HCT116 (cell line): ENCODE measurements at regions not wholly inside any gene's neighbourhood (a gene's known extent, or its start where the extent isn't known, plus 50 kb on each side); places are given as distances from the start of the nearest gene placed in this dataset.
"Not testable (repeated sequence)": the region's sequence is repeated elsewhere in the genome, so short reads cannot be mapped to it uniquely, and the experiment has no call there.

Source experiments
- ATAC-seq: fragments of 200-7000 bp; cut with Tn5 transposase; 2 replicates; pipeline ENCODE4 v1.9.1; 2020; ENCODE audit warnings: mild to moderate bottlenecking, moderate library complexity
- BruUV-seq: library from RNA; stranded (reverse); fragments of 400-500 nt; replicated peaks from 2 replicates; lab custom pipeline; 2021; lab: Mats Ljungman, UMichigan
- CTCF ChIA-PET: fragments of 300-600 bp; sonication (Branson Sonifier 250); formaldehyde crosslinking; loops from one replicate; lab custom pipeline; 2021; ENCODE audit warnings: antibody characterized with exemption; lab: Charles Lee
- POLR2A ChIA-PET: fragments of 300-600, 350-600 bp; sonication (Branson Sonifier 250); formaldehyde crosslinking; loops from one replicate; lab custom pipeline; 2021; ENCODE audit warnings: antibody characterized with exemption; lab: Charles Lee
- RAD21 ChIA-PET, 2 experiments: fragments of 300-600 bp; sonication (Branson Sonifier 250); formaldehyde crosslinking; loops; one replicate each; lab custom pipeline; 2023; ENCODE audit warnings: low total read pairs in 2 of 2; ENCODE audit not compliant: uncharacterized antibody in 2 of 2, unreplicated experiment in 2 of 2, low non-redundant PET in 1 of 2; lab: Charles Lee
- DNase-seq: peaks from one replicate; pipeline ENCODE4 v3.0.0-alpha.2; 2010; ENCODE audit warnings: low read depth, low spot score
- H2AFZ ChIP-seq: fragments of 200-600 bp; shearing (Covaris generic), sonication (generic); 2 replicates; pipeline ENCODE4 v1.6.1; 2017; ENCODE audit warnings: low read depth, mixed run types, mixed read lengths, antibody characterized with exemption, low read length; ENCODE audit not compliant: poor library complexity, severe bottlenecking
- H3K27ac ChIP-seq: 2 replicates; pipeline ENCODE4 v1.5.1; 2012; ENCODE audit warnings: low read depth, low read length
- H3K27me3 ChIP-seq: fragments of 200-600 bp; sonication (generic); 2 replicates; pipeline ENCODE4 v1.6.1; 2016; ENCODE audit warnings: mixed run types, low read length, mixed read lengths; ENCODE audit not compliant: insufficient read depth
- H3K36me3 ChIP-seq, 2 experiments: fragments of 200-500 bp in 1 of 2; fragments of 200-600 bp in 1 of 2; sonication (Bioruptor generic) in 1 of 2; sonication (generic) in 1 of 2; 2 replicates each; pipeline versions ENCODE4 v1.5.1 to v1.6.1; 2014 to 2016; ENCODE audit warnings: low read length in 2 of 2, inconsistent platforms in 1 of 2, mixed read lengths in 1 of 2, mixed run types in 1 of 2; ENCODE audit not compliant: insufficient read depth in 2 of 2, control insufficient read depth in 1 of 2
- H3K4me1 ChIP-seq, 2 experiments: fragments of 200-600 bp in 1 of 2; sonication (generic) in 1 of 2; 2 replicates each; pipeline versions ENCODE4 v1.5.1 to v1.6.1; 2012 to 2017; ENCODE audit warnings: low read length in 2 of 2, inconsistent platforms in 1 of 2, mild to moderate bottlenecking in 1 of 2, mixed read lengths in 1 of 2, mixed run types in 1 of 2, moderate library complexity in 1 of 2; ENCODE audit not compliant: insufficient read depth in 2 of 2, control insufficient read depth in 1 of 2
- H3K4me2 ChIP-seq: fragments of 200-600 bp; sonication (generic); 2 replicates; pipeline ENCODE4 v1.6.1; 2017; ENCODE audit warnings: mixed run types, low read length, mixed read lengths
- H3K4me3 ChIP-seq, 2 experiments: fragments of 200-600 bp in 1 of 2; sonication (generic) in 1 of 2; replicated peaks in 1 of 2; 2 replicates each; pipeline ENCODE4 v1.5.1; 2011 to 2016; ENCODE audit warnings: low read length in 2 of 2, control low read depth in 1 of 2, low read depth in 1 of 2, mild to moderate bottlenecking in 1 of 2, mixed read lengths in 1 of 2, mixed run types in 1 of 2
- H3K79me2 ChIP-seq: fragments of 200-600 bp; sonication (generic); 2 replicates; pipeline ENCODE4 v1.6.1; 2017; ENCODE audit warnings: mild to moderate bottlenecking, mixed run types, low read length, moderate library complexity, mixed read lengths; ENCODE audit not compliant: insufficient read depth
- H3K9ac ChIP-seq: fragments of 200-600 bp; sonication (generic); 2 replicates; pipeline ENCODE4 v1.6.1; 2016; ENCODE audit warnings: low read length, mixed read lengths
- H3K9me2 ChIP-seq: fragments of 200-600 bp; sonication (generic), shearing (Covaris generic); 2 replicates; pipeline ENCODE4 v1.6.1; 2017; ENCODE audit warnings: mixed run types, mild to moderate bottlenecking, moderate library complexity; ENCODE audit not compliant: insufficient read depth
- H3K9me3 ChIP-seq, 2 experiments: fragments of 200-500 bp in 1 of 2; fragments of 200-600 bp in 1 of 2; sonication (Bioruptor generic) in 1 of 2; sonication (generic) in 1 of 2; 2 replicates each; pipeline ENCODE4 v1.6.1; 2014 to 2017; ENCODE audit warnings: low read length in 2 of 2, mixed read lengths in 2 of 2, inconsistent platforms in 1 of 2, low read depth in 1 of 2, mild to moderate bottlenecking in 1 of 2, mixed run types in 1 of 2, moderate library complexity in 1 of 2; ENCODE audit not compliant: control insufficient read depth in 1 of 2, insufficient read depth in 1 of 2
- H4K20me1 ChIP-seq: fragments of 200-600 bp; sonication (generic), shearing (Covaris generic); 2 replicates; pipeline ENCODE4 v1.6.1; 2017; ENCODE audit warnings: mixed run types, mild to moderate bottlenecking, moderate library complexity; ENCODE audit not compliant: insufficient read depth
- CBX3 ChIP-seq: IDR thresholded peaks from 2 replicates; pipeline ENCODE4 v1.6.1; 2012; ENCODE audit warnings: low read depth
- CEBPB ChIP-seq: IDR thresholded peaks from 2 replicates; pipeline ENCODE4 v1.6.1; 2012; ENCODE audit warnings: low read depth
- CTCF ChIP-seq, 3 experiments: fragments of 200-600 bp in 1 of 3; sonication (generic) in 1 of 3; IDR thresholded peaks in 2 of 3; conservative IDR thresholded peaks in 1 of 3; 2 replicates each; pipeline ENCODE4 v1.5.1; 2012 to 2017; ENCODE audit warnings: low read depth in 2 of 3, low read length in 2 of 3, antibody characterized with exemption in 1 of 3, borderline replicate concordance in 1 of 3, control low read depth in 1 of 3, mild to moderate bottlenecking in 1 of 3, mixed read lengths in 1 of 3, mixed run types in 1 of 3, moderate library complexity in 1 of 3; ENCODE audit not compliant: insufficient read depth in 1 of 3
- ELF1 ChIP-seq: IDR thresholded peaks from 2 replicates; pipeline ENCODE4 v1.6.1; 2012; ENCODE audit warnings: low read depth, borderline replicate concordance
- EZH2 ChIP-seq: fragments of 200-600 bp; sonication (generic); IDR thresholded peaks from 2 replicates; pipeline ENCODE4 v1.6.1; 2017; ENCODE audit warnings: antibody characterized with exemption, mixed run types
- FOSL1 ChIP-seq: IDR thresholded peaks from 2 replicates; pipeline ENCODE4 v1.6.1; 2012; ENCODE audit warnings: low read depth
- POLR2A ChIP-seq: IDR thresholded peaks from 2 replicates; pipeline ENCODE4 v1.7.0; 2011; ENCODE audit warnings: borderline replicate concordance; ENCODE audit not compliant: insufficient read depth, insufficient read length; ENCODE audit errors: extremely low read depth
- POLR2AphosphoS5 ChIP-seq: IDR thresholded peaks from 2 replicates; pipeline ENCODE4 v1.6.1; 2011; ENCODE audit warnings: mild to moderate bottlenecking, low read depth, low read length, moderate library complexity
- RAD21 ChIP-seq: IDR thresholded peaks from 2 replicates; pipeline ENCODE4 v1.6.1; 2012; ENCODE audit warnings: low read depth, mild to moderate bottlenecking
- SP1 ChIP-seq: IDR thresholded peaks from 2 replicates; pipeline ENCODE4 v1.6.1; 2012; ENCODE audit warnings: low read depth
- SRF ChIP-seq: IDR thresholded peaks from 2 replicates; pipeline ENCODE4 v1.6.1; 2012; ENCODE audit warnings: low read depth
- TCF7L2 ChIP-seq: IDR thresholded peaks from 2 replicates; pipeline ENCODE4 v1.7.0; 2011; ENCODE audit warnings: borderline replicate concordance, inconsistent platforms; ENCODE audit not compliant: insufficient read depth, insufficient read length; ENCODE audit errors: extremely low read depth
- YY1 ChIP-seq: IDR thresholded peaks from 2 replicates; pipeline ENCODE4 v1.6.1; 2011; ENCODE audit warnings: low read length, low read depth, moderate library complexity, mild to moderate bottlenecking; ENCODE audit not compliant: insufficient replicate concordance; ENCODE audit errors: extremely low read depth
- ZFX ChIP-seq: fragments of 450-650 bp; IDR thresholded peaks from 2 replicates; pipeline ENCODE4 v1.6.1; 2017
- intact Hi-C: fragments of 100-400 bp; cut with micrococcal nuclease; formaldehyde crosslinking; loops from 2 replicates; pipeline ENCODE4 v1.10.0; 2022

DNA sequence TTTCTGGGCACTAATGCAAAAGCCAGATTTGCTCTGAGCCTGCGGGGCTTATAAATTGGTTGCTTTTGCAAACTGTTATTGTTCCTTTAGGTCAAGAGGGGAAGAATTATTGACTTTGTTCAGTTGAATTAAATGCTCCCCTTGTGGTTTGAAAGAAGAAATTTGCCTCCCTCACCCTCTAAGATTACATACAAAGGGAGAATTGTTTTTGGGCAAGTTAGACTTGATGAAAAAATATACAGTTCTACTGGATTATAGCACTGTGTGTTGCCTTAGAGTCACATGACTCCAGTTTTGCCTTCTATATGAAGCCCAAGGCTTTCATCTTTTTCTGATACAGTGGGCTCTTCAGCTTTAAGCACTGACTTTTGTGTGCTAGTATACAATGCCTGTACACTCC is 1265.8 kb upstream of the LRRTM3 start (continued):
- TF ChIP-seq CTCF (IDR thresholded peaks at IDR 0.05 in 2 of 3, conservative IDR thresholded peaks at IDR 0.05 in 1 of 3; ENCODE audit: borderline replicate concordance in 1 of 3, insufficient read depth in 1 of 3, low read depth in 2 of 3, low read length in 2 of 3) = no peak
- TF ChIP-seq POLR2A = no peak
- TF ChIP-seq CEBPB = no peak
- TF ChIP-seq ZFX = no peak
- TF ChIP-seq, all 23 proteins: peak for 0

GRCh38 chr10:65670087-65670486 is 1255.7 kb upstream of the LRRTM3 start:
- intact Hi-C loops = no loop called here
- Histone ChIP-seq H3K9me3 (no peaks in the 10 kb centered on the region), H3K9me2 (no peaks in the 10 kb centered on the region), H3K9ac (no peak overlapping the region), H3K4me3 (no peak overlapping the region), H3K4me1 (no peaks in the 10 kb centered on the region), H3K4me2 (no peak overlapping the region), H3K36me3 (no peaks in the 10 kb centered on the region), H2AFZ (no peak overlapping the region), H4K20me1 (no peaks in the 10 kb centered on the region), H3K27ac (no peak overlapping the region), H3K79me2 (no peaks in the 10 kb centered on the region), H3K27me3 (no peaks in the 10 kb centered on the region)
- ChIA-PET RAD21 (no interaction called here), CTCF (no interaction called here), POLR2A (no interaction called here)
- BruUV-seq = no TSS peak
- no peak for TF ChIP-seq SRF
- TF ChIP-seq RAD21 = no peak
- TF ChIP-seq FOSL1 = no peak
- TF ChIP-seq EZH2 = no peak
- no peak for TF ChIP-seq POLR2AphosphoS5
- no peak for TF ChIP-seq TCF7L2
- no peak for TF ChIP-seq ZFX
- TF ChIP-seq CEBPB = no peak
- no peak for TF ChIP-seq CBX3
- TF ChIP-seq YY1 = no peak
- TF ChIP-seq ELF1 = no peak
- no peak for TF ChIP-seq SP1
- ATAC-seq = no peak
- no peak for DNase-seq

GRCh38 chr10:65670596-65670995 is 1255.2 kb upstream of the LRRTM3 start:
- H3K4me1 ChIP-seq, H3K4me2 ChIP-seq, H3K36me3 ChIP-seq, H3K9me2 ChIP-seq, H3K9ac ChIP-seq, ATAC-seq, H3K27me3 ChIP-seq, H4K20me1 ChIP-seq, H3K27ac ChIP-seq, H3K79me2 ChIP-seq, H2AFZ ChIP-seq, RAD21 ChIA-PET, H3K9me3 ChIP-seq, POLR2A ChIA-PET, CTCF ChIA-PET, H3K4me3 ChIP-seq, intact Hi-C loops, BruUV-seq, DNase-seq: not testable (repeated sequence)
